IMR-90 (cell line): ENCODE measurements at regions not wholly inside any gene's neighbourhood (a gene's known extent, or its start where the extent isn't known, plus 50 kb on each side); places are given as distances from the start of the nearest gene placed in this dataset.

Source experiments
- CEBPB ChIP-seq: IDR thresholded peaks from 2 replicates; pipeline ENCODE4 v1.6.1; 2012; ENCODE audit warnings: low read depth, low read length, improper control_type of control experiment
- CTCF ChIP-seq: conservative IDR thresholded peaks from 2 replicates; pipeline ENCODE4 v1.5.1; 2012; ENCODE audit warnings: mild to moderate bottlenecking, low read depth, low read length, improper control_type of control experiment
- ELK1 ChIP-seq: fragments of 150-350 bp; IDR thresholded peaks from 2 replicates; pipeline ENCODE4 v1.6.1; 2016; ENCODE audit warnings: low read depth, mild to moderate bottlenecking, low read length, moderate library complexity, borderline replicate concordance
- FOS ChIP-seq: fragments of 150-350 bp; IDR thresholded peaks from 2 replicates; pipeline ENCODE4 v1.6.1; 2016; ENCODE audit warnings: low read depth, low read length
- MAZ ChIP-seq: IDR thresholded peaks from 2 replicates; pipeline ENCODE4 v1.6.1; 2012; ENCODE audit warnings: low read depth, mild to moderate bottlenecking, low read length, improper control_type of control experiment, moderate library complexity, borderline replicate concordance
- MXI1 ChIP-seq: IDR thresholded peaks from 2 replicates; pipeline ENCODE4 v1.6.1; 2012; ENCODE audit warnings: low read depth, mild to moderate bottlenecking, low read length, moderate library complexity, borderline replicate concordance
- NFE2L2 ChIP-seq: fragments of 150-350 bp; IDR thresholded peaks from 2 replicates; pipeline ENCODE4 v1.6.1; 2016; ENCODE audit warnings: low read depth, mild to moderate bottlenecking, low read length
- POLR2A ChIP-seq: IDR thresholded peaks from 2 replicates; pipeline ENCODE4 v1.6.1; 2012; ENCODE audit warnings: mild to moderate bottlenecking, low read depth, low read length
- RFX5 ChIP-seq: IDR thresholded peaks from 2 replicates; pipeline ENCODE4 v1.8.0; 2012; ENCODE audit warnings: low read depth, mild to moderate bottlenecking, low read length, moderate library complexity
- TF ChIP-seq, protein P1 (sequence below): fragments of 150-350 bp; IDR thresholded peaks from 2 replicates; pipeline ENCODE4 v1.6.1; 2017; ENCODE audit warnings: mild to moderate bottlenecking, antibody characterized with exemption, low read length, low read depth

DNA sequence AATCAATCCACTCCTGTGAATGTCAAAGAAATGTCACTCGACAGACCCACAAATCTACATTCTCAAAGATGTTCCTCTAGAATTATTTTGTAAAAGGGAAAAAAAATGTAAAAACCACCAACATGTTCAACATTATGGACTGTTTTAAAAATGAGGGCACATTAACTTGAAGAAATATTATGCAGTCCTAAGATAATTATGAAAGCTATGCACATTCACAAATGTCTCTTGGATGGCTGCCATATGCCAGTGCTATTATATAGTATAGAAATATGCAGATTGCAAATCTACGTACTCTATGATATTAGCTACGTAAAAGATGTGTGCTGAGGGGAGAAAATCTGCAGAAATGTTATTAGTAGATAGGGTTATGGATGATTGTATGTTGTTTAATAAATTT is 334.2 kb downstream of the BMP4 start:
- TF ChIP-seq, protein P1, sequence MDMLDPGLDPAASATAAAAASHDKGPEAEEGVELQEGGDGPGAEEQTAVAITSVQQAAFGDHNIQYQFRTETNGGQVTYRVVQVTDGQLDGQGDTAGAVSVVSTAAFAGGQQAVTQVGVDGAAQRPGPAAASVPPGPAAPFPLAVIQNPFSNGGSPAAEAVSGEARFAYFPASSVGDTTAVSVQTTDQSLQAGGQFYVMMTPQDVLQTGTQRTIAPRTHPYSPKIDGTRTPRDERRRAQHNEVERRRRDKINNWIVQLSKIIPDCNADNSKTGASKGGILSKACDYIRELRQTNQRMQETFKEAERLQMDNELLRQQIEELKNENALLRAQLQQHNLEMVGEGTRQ = no peak
- TF ChIP-seq POLR2A (no peak), CTCF (no peak), ELK1 (no peak), MXI1 (no peak), MAZ (no peak), FOS (no peak), RFX5 (no peak), NFE2L2 (no peak), CEBPB (no peak)
